GM18517 (cell line): ENCODE measurements at regions not wholly inside any gene's neighbourhood (a gene's known extent, or its start where the extent isn't known, plus 50 kb on each side); places are given as distances from the start of the nearest gene placed in this dataset.
"Not testable (repeated sequence)": the region's sequence is repeated elsewhere in the genome, so short reads cannot be mapped to it uniquely, and the experiment has no call there.

Experiments used
- ATAC-seq: cut with Tn5 transposase; IDR thresholded peaks from one replicate; pipeline ENCODE4 v1.9.1; 2021; ENCODE audit warnings: mild to moderate bottlenecking, moderate library complexity; ENCODE audit not compliant: unreplicated experiment

GRCh38 chr6:11891547-11891946, 112.9 kb upstream of the ADTRP start:
- no peak for ATAC-seq

- no peak for ATAC-seq
Measured at GRCh38 chr6:11890849-11891248, 112.2 kb upstream of the ADTRP start.

- no peak for ATAC-seq
Measured at GRCh38 chr6:11890209-11890608, 111.6 kb upstream of the ADTRP start.

- no peak for ATAC-seq
Measured at GRCh38 chr6:11889572-11889971, 111.0 kb upstream of the ADTRP start.

- ATAC-seq = no peak
Measured at GRCh38 chr6:11888727-11889126, 110.1 kb upstream of the ADTRP start.

GRCh38 chr6:11885159-11885558, 106.6 kb upstream of the ADTRP start:
- no peak for ATAC-seq

- not testable (repeated sequence) for ATAC-seq
Measured at GRCh38 chr6:11883471-11883870, 104.9 kb upstream of the ADTRP start.

GRCh38 chr6:11880156-11880555, 101.6 kb upstream of the ADTRP start:
- not testable (repeated sequence) for ATAC-seq

GRCh38 chr6:11878735-11879134, 100.1 kb upstream of the ADTRP start:
- no peak for ATAC-seq

GRCh38 chr6:11878029-11878428, 99.4 kb upstream of the ADTRP start:
- ATAC-seq = no peak

GRCh38 chr6:11876934-11877433, 98.4 kb upstream of the ADTRP start:
- ATAC-seq = peak; percentile 71

GRCh38 chr6:11875325-11876109, 96.9 kb upstream of the ADTRP start:
- ATAC-seq = no peak

- ATAC-seq = no peak
Measured at GRCh38 chr6:11869672-11870340, 91.2 kb upstream of the ADTRP start.

GRCh38 chr6:11868392-11868791, 89.8 kb upstream of the ADTRP start:
- ATAC-seq = no peak

- no peak for ATAC-seq
Measured at GRCh38 chr6:11865680-11866300, 87.2 kb upstream of the ADTRP start.

GRCh38 chr6:11858439-11858838, 79.8 kb upstream of the ADTRP start:
- ATAC-seq = no peak

GRCh38 chr6:11855743-11856142, 77.1 kb upstream of the ADTRP start:
- ATAC-seq = no peak

GRCh38 chr6:11854408-11855165, 76.0 kb upstream of the ADTRP start:
- no peak for ATAC-seq

- ATAC-seq = no peak
Measured at GRCh38 chr6:11853678-11854407, 75.2 kb upstream of the ADTRP start.

- peak; percentile 71 for ATAC-seq
Measured at GRCh38 chr6:11852061-11852651, 73.6 kb upstream of the ADTRP start.
